GM20431 (cell line): ENCODE measurements at regions not wholly inside any gene's neighbourhood (a gene's known extent, or its start where the extent isn't known, plus 50 kb on each side); places are given as distances from the start of the nearest gene placed in this dataset.

Experiments used
- in situ Hi-C: fragments of 300-500 bp; cut with MseI, MboI; formaldehyde crosslinking; loops from one replicate; pipeline ENCODE4 v1.15.0; 2020; ENCODE audit warnings: low sequenced_read_pairs; ENCODE audit not compliant: unreplicated experiment

GRCh38 chr3:118269537-118270125, 765.0 kb downstream of the IGSF11 start:
- in situ Hi-C loops, result no loop called here

- in situ Hi-C loops, result no loop called here
Observed at GRCh38 chr3:118272991-118273390, 761.7 kb downstream of the IGSF11 start.

GRCh38 chr3:118277814-118278213, 756.8 kb downstream of the IGSF11 start:
- in situ Hi-C loops, result no loop called here

GRCh38 chr3:118292841-118293240, 741.8 kb downstream of the IGSF11 start:
- in situ Hi-C loops, result no loop called here

GRCh38 chr3:118298133-118298532, 736.5 kb downstream of the IGSF11 start:
- in situ Hi-C loops, result no loop called here

- in situ Hi-C loops, result no loop called here
Observed at GRCh38 chr3:118304557-118304956, 730.1 kb downstream of the IGSF11 start.

GRCh38 chr3:118332699-118333098, 701.9 kb downstream of the IGSF11 start:
- in situ Hi-C loops, result no loop called here

- in situ Hi-C loops, result no loop called here
Observed at GRCh38 chr3:118337649-118338048, 697.0 kb downstream of the IGSF11 start.

- in situ Hi-C loops, result no loop called here
Observed at GRCh38 chr3:118347396-118348168, 687.1 kb downstream of the IGSF11 start.

GRCh38 chr3:118348169-118348557, 686.5 kb downstream of the IGSF11 start:
- in situ Hi-C loops, result no loop called here

- in situ Hi-C loops, result no loop called here
Observed at GRCh38 chr3:118354556-118354955, 680.1 kb downstream of the IGSF11 start.

GRCh38 chr3:118369892-118370491, 664.7 kb downstream of the IGSF11 start:
- in situ Hi-C loops, result no loop called here

- in situ Hi-C loops, result no loop called here
Observed at GRCh38 chr3:118380576-118380975, 654.1 kb downstream of the IGSF11 start.

GRCh38 chr3:118396491-118396890, 638.2 kb downstream of the IGSF11 start:
- in situ Hi-C loops, result no loop called here

- in situ Hi-C loops, result no loop called here
Observed at GRCh38 chr3:118400086-118400485, 634.6 kb downstream of the IGSF11 start.

GRCh38 chr3:118400886-118401285, 633.8 kb downstream of the IGSF11 start:
- in situ Hi-C loops, result no loop called here

- in situ Hi-C loops, result no loop called here
Observed at GRCh38 chr3:118401887-118402286, 632.8 kb downstream of the IGSF11 start.

- in situ Hi-C loops, result no loop called here
Observed at GRCh38 chr3:118402971-118403370, 631.7 kb downstream of the IGSF11 start.

- in situ Hi-C loops, result no loop called here
Observed at GRCh38 chr3:118406562-118406961, 628.1 kb downstream of the IGSF11 start.

- in situ Hi-C loops, result no loop called here
Observed at GRCh38 chr3:118408431-118408830, 626.2 kb downstream of the IGSF11 start.

- in situ Hi-C loops, result no loop called here
Observed at GRCh38 chr3:118412503-118412902, 622.1 kb downstream of the IGSF11 start.
